Kidney tubule cell (primary cell): ENCODE measurements at regions not wholly inside any gene's neighbourhood (a gene's known extent, or its start where the extent isn't known, plus 50 kb on each side); places are given as distances from the start of the nearest gene placed in this dataset.
"Not testable (repeated sequence)": the region's sequence is repeated elsewhere in the genome, so short reads cannot be mapped to it uniquely, and the experiment has no call there.

ENCODE experiments used
- DNase-seq: peaks from one replicate; pipeline ENCODE4 v3.0.0-alpha.2; 2018; ENCODE audit warnings: low spot score

DNA sequence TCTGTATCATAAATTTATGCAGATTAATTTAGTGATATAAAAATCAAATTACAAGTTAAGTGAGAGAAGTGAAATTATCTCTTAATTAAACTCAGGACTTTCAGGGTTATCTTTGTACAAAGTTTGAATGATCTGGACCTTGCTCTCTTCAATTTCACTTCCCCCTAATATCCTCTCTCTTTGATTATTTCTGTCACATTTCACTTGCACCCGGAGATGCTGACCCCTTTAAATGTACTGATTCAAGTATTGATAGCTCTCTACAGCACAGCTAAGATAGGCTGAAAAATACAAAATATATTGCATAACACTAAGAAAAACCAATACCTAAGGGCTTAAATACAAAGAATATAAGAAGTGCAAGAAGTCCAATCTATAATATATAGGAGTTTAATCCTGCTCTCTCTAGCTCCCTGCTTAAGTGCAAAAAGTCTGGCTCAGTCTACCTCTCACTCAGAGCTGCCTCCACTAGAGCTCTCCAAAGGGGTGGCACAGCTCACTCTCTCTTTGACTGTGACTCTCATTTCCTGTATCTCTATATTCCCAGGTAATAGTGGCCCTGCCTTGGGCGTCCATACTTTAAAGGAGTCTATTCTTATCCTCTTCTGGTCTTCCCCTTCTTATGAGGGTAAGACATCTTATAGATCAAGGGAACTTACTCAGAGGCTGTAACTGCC, 588.4 kb downstream of the RFPL4B start:
- no peak for DNase-seq

DNA sequence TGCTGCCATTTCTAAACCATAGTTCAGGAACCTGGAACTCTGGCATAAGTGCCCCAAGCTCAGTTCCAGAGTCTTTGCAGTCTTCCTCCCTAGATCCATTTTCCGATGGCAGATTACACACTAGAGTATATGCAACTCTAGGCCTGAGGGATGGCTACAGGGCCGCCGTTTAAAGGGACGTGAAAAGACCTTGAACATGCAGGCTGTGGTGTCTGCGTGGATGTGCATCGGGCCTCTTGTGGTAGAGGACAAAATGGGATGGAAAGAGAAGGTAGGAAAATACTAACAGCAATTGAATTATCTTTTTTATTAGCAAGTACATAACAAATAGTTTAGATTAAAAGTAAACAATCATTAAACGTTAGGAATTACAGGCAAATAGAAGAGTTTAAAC, 588.9 kb downstream of the RFPL4B start:
- no peak for DNase-seq

DNA sequence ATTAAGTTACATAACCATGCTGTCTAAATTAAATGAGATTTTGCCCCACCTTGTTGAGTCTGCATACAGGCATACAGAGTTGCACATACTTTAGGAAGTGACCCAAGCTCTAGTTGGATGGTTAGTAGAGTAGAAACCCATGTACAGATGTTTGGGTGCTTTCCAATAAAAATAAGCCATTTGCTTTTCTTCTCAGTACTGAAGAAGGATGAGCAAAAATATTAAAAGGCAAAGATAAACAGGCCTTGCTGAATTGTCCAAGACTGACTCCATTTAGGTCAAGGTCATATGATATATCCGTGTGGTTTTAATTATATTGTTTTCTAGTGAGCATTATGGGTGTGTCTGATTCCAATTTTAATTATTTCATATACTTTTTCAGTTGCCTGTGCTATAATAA, 589.4 kb downstream of the RFPL4B start:
- DNase-seq = no peak

DNA sequence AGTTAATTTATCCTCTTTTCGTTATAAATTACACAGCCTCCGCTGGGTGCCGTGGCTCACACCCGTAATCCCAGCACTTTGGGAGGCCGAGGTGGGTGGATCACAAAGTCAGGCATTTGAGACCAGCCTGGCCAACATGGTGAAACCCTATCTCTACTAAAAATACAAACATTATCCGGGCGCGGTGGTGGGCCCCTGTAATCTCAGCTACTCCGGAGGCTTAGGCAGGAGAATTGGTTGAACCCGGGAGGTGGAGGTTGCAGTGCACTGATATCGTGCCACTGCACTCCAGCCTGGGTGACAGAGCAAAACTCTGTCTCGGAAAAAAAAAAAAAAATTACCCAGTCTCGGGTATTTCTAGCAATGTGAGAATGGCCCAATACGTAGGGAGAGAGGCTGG, 590.6 kb downstream of the RFPL4B start:
- not testable (repeated sequence) for DNase-seq

DNA sequence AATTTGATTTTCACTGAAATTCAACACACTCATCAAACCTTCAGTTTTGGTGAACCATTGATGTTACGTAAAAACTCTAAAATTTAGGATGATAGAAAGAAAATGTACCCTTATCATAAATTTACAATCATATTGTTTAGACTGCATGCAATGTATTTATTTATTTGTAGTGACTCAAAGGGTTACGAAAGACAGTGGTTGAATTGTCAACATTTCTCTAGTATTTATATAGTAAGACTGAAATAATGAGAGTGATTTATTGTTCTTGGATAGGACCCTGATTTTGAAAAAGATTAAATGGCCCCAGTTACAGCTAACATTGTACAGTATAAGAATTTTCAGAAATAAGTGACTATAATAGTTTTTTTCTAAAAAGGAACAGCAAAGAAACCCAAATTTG, 591.5 kb downstream of the RFPL4B start:
- DNase-seq = no peak

DNA sequence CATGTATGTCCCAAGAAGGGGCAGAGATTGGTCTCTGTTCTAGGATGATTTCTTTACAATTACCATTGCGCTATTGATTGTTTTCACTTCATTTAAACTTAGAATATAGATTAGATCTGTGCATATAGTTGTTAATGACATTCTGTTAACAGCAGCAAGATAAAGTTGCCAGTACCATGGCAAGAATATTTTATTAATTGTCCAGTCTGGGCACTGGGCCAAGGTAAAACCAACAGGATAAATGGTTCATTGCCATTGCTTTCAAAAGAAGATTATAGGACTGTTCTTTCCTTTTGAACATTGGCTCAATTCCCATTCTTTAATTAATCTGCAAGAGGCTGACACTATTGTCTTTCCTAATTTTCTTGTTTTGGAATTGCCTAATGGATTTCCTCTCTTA, 592.4 kb downstream of the RFPL4B start:
- peak; percentile 9 for DNase-seq

DNA sequence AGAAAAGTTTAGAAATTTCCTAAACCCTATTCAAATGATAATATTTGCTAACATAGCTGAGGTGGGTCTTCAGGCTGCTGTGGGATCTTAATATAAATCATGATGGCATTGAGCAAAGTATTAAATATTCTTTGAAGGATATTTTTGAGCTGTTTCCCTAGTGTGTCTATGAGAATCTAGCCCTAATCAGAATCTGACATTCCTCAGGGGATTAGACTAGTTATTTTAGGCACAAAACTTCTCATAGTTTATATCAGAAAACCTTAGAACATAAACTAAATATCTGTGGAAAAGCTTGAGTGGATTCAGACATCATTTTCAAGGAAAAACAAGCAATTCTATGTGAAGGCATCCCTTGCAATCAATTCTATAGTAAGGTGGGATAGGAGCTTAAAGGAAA, 594.5 kb downstream of the RFPL4B start:
- no peak for DNase-seq

DNA sequence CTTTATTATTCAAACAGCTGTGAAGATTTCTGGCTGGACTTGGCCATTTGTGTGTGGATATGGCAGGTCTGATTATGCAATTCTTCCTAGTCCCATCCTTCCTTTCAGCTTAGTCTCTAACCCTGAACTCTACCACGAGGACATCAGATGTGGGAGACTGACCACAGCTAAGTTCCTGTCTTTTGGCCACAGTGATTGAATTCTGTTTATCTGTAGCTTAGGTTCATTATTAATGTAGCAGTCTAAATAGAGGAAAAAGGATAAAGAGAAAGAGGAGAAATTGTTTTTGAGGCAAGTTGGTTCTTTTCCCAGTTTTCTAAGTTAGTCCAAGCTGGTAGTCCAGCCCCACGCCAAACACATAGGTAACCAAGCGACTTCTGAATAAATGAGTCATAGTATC, 598.9 kb downstream of the RFPL4B start:
- DNase-seq = no peak

DNA sequence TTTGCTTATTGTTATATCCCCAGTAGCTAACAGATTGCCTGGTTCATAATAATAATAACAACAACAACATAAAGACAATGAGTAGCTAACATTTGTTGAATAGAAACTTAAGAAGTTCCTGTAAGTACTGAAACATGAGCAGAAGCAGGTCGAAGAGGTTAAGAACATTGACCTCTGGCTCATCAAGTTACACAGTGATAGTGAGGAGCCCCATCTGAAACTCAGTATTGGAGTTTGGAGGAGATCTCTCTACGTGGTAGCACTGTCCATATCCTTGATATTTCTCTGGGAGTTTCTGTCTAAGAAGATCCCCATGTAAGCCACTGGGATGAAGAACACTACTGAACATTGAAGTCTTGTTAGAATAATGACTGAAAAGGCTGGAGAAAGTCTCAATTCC, 600.4 kb downstream of the RFPL4B start:
- DNase-seq = no peak

DNA sequence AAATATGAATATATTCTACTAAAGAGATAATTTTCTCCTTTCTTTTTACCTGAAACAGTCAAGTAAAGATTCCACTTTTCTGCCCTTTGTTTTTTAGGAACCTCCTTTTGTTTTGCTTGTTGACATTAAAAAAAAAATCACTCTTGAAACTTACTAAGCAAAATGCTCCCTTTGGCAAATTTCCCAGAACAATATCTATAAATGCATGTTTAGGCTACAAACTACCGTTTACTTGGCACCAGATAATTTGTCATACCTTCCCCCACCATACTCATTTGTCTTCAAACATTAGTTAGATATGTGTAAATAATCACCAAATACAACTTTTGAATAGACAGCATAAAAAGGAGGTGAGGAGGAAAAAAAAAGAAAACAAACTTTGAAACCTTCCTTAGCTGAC, 604.7 kb downstream of the RFPL4B start:
- DNase-seq = no peak

DNA sequence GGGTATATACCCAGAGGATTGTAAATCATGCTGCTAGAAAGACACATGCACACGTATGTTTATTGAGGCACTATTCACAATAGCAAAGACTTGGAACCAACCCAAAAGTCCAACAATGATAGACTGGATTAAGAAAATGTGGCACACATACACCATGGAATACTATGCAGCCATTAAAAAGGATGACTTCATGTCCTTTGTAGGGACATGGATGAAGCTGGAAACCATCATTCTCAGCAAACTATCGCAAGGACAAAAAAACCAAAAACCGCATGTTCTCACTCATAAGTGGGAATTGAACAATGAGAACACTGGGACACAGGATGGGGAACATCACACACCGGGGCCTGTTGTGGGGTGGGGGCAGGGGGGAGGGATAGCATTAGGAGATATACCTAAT, 608.6 kb downstream of the RFPL4B start:
- DNase-seq = not testable (repeated sequence)

DNA sequence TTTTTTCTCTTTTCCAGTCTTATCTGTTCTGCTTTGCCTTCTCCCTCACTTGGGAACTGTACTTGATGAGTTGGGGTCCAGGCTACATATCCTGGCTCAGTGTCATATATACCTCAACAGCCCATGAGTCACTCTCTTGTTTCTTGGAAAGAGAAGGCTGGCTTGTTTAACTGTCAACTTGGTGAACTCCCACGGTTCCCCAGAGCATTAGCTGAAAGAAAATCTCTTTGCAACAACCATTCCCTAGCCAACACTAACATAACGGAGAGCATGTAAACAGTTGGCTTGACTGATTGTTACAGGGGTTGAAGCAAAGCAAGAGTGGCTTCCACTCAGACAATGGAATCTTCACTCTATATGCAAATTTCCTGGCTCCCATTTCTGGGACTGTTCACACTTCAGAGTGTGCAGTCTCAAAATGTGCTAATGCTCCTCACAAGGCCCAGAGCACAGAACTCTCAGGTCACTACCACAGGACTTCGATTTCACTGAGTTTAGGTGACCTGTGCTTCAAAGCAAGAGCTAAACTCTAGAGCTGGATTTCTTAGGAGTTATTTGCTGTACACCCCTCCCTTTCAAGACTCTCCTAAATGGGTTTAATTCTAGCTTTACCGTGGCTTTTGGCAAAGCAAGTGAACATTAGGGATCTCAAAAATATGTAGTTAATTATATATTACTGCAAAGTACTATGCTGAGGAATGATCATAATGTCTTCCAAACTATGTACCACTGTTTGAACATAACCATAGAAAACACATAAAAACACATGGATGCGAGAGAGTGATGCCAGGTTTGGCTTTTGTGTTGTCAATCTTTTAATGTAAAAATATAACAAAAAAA, 609.8 kb downstream of the RFPL4B start:
- DNase-seq = peak; percentile 9

DNA sequence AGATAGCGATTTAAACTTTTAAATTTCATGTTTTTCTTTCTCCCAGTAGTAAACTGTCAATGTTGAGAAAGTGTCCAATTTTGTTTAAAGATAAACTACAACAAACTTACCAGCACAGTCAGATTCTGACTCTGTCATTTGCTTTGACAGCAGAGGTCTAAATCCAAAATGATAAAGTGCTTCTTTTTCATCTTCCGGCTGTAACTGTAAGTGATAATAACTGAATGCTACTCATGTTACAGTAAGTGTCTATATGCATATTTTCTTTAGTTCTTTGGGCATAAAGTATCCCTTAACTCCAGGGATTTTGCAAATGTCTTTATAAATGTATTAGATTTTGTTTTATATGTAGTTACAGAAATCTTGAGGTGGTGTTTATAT, 610.4 kb downstream of the RFPL4B start:
- no peak for DNase-seq

DNA sequence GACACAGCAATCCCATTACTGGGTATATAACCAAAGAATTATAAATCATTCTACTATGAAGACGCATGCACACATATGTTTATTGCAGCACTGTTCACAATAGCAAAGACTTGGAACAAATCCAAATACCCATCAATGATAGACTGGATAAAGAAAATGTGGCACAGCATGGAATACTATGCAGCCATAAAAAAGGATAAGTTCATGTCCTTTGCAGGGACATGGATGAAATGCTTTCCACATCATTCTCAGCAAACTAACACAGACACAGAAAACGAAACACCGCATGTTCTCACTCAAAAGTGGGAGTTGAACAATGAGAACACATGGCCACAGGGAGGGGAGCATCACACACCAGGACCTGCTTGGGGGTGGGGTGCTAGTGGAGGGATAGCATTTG, 613.0 kb downstream of the RFPL4B start:
- DNase-seq = not testable (repeated sequence)

DNA sequence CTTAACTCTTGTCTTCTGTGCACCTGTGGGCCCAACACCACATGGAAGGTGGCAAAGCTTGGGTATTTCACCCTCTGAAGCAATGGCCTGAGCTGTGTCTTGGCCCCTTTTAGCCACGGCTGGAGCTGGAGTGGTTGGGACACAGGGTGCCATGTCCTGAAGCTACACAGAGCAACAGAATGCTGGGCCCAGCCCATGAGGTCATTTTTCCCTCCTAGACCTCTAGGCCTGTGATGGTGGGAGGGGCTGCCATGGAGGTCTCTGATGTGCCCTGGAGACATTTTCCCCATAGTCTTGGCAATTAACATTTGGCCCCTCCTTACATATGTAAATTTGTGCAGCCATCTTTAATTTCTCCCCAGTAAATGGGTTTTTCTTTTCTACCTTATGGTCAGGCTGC, 620.8 kb downstream of the RFPL4B start:
- DNase-seq = no peak

DNA sequence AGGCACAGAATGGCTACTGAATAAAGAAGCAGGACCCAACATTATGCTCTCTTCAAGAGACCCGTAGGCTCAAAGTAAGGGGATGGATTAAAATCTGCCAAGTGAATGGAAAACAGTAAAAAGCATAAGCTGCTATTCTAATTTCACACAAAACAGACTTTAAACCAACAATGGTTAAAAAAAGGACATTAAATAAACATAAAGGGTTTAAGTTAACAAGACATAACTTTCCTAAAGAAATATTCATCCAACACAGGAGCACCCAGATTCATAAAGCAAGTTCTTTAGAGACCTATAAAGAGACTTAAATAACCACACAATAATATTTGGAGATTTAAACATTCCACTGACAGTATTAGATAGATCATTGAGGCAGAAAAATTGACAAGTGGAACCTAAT, 624.5 kb downstream of the RFPL4B start:
- DNase-seq = no peak

DNA sequence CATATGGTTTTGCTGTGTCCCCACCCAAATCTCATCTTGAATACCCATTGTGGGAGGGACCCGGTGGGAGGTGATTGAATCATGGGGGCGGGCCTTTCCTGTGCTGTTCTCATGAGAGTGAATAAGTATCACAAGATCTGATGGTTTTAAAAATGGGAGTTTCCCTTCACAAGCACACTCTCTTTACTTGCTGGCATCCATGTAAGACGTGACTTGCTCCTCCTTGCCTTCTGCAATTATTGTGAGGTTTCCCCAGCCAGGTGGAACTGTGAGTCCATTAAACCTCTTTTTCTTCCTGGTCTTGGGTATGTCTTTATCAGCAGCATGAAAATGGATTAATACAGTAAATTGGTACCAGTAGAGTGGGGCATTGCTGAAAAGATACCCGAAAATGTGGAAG, 627.8 kb downstream of the RFPL4B start:
- not testable (repeated sequence) for DNase-seq

DNA sequence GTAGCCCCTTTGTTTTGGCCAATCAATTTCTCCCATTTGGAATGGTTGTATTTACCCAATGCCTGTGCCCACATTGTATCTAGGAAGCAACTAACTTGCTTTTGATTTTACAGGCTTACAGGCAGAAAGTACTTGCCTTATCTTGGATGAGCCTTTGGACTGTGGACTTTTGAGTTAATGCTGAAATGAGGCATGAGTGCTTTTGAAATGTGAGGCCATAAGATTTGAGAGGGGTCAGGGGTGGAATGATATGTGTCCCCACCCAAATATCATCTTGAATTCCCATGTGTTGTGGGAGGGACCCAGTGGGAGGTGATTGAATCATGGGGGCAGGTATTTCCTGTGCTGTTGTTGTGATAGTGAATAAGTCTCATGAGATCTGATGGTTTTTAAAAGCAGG, 629.4 kb downstream of the RFPL4B start:
- DNase-seq = not testable (repeated sequence)

DNA sequence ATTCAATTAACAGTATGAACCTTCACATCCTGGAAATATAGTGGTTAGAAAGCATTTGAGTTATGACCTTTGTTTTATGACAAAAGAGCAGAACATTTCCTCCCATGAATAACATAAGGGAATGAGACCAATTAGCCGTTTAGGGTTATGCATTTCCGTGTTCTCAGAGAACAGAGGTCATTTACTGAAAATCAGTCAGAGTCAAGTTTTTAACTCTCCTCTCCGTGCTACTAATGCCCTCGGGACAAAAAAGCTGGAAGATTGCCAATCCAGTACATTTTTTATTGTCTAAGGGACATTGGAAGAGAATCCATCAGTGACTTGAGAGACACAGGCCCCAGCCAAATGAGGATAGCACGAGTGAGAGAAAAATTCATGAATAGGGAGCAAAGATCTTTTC, 632.7 kb downstream of the RFPL4B start:
- DNase-seq = peak; percentile 49

DNA sequence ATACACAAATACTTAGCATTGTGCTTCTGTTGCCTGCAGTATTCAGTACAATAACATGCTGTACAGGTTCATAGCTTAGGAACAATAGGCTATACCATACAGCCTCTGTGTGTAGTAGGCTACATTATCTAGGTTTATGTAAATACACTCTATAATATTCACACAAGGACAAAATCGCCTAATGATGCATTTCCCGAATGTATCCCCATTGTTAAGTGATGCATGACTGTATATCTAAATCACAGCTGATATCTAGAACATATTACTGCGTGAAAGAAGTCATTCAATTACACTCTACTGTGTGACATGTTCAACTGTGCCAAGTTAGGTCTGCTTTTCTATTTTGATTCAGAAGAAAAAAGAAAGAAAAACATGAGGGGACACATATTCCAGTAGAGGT, 633.5 kb downstream of the RFPL4B start:
- DNase-seq = no peak

DNA sequence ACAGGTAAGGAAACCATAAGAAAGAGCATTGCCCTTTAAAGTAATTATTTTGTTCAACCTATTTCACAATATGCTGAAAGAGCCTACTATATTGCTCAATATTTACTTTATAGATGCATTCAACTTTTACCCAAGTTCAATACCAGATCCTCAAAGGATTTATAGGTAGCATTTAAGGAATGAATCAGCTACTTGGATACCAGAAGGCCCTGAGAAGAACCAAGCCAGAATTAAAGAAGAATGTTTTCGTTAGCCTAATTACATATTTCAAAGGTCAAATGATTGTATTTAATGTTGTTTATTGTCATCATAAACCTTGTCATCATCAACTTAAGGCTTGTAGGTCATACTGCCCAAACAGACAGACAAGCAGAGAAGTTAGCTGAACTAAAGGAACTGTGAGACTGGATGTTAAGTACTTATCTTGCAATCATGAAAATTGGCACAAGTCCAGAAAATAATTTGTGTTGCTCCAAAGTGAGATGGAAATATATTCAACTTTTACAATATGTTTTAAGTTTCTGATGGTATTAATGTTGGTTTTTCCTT, 636.7 kb downstream of the RFPL4B start:
- no peak for DNase-seq

DNA sequence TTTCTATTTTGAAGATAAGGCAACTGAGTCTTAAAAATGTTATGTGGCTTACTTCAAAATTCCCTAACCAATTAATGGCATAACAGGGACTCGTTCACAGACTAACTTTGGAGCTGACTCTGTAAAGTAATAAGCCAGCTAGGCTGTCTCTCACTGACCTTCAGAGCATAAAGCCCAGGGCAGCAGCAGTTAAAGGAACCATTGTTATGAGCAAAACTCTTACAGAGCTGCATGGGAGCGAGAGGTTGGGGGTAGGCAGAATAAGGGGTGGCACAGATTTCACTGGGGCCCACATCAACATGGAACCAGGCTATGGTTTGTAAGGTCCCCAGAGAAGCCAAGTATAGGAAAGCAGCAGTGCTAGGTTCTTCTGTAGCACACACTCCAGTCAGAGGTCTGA, 637.8 kb downstream of the RFPL4B start:
- DNase-seq = no peak

DNA sequence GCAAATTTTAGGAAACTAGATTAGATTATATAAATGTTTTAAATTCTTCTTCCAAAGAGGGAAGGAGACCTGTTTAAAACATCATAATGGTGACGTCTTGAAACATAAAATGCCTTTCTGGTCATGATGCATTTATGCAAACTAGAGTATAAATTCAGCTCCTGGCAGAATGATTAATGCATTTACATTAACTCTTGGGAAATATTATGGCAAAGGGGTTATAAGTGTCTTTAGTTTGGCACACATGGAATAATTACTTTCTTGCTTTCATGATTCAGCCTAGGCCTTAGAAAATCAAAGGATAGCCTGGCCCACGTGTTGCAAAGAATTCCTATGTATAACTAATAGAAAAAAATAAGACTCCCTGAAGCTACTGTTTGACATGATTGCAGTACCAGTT, 639.2 kb downstream of the RFPL4B start:
- DNase-seq = no peak

DNA sequence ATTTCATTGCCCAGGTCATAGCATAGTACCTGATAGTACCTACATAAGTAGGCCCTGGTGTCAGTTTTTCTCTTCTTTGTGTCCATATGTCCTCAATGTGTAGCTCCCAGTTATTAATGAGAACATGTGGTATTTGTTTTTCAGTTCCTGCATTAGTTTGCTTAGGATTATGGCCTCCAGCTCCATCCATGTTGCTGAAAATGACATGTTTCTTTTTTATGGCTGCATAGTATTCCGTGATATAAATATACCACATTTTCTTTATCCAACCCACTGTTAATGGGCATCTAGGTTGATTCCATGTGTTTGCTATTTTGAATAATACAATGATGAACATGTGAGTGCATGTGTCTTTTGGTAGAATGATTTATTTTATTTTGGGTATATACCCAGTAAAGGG, 641.6 kb downstream of the RFPL4B start:
- no peak for DNase-seq
